ENCODE measurements at regions not wholly inside any gene's neighbourhood (a gene's known extent, or its start where the extent isn't known, plus 50 kb on each side); places are given as distances from the start of the nearest gene placed in this dataset.
"Not testable (repeated sequence)": the region's sequence is repeated elsewhere in the genome, so short reads cannot be mapped to it uniquely, and the experiment has no call there.

- peak in 1 of 2 experiments; percentile 26 for DNase-seq
Measured at GRCh38 chr5:56412601-56413379, 179.7 kb upstream of the ANKRD55 start.

- no peak for DNase-seq
Measured at GRCh38 chr5:56410696-56411095, 177.6 kb upstream of the ANKRD55 start.

- DNase-seq, result no peak
Measured at GRCh38 chr5:56409331-56410190, 176.4 kb upstream of the ANKRD55 start.

- DNase-seq, result no peak
Measured at GRCh38 chr5:56406838-56407237, 173.7 kb upstream of the ANKRD55 start.

GRCh38 chr5:56406221-56406620 lies 173.1 kb upstream of the ANKRD55 start:
- DNase-seq, result no peak

- no peak for DNase-seq
Measured at GRCh38 chr5:56405116-56405908, 172.2 kb upstream of the ANKRD55 start.

- DNase-seq, result no peak
Measured at GRCh38 chr5:56402266-56403220, 169.4 kb upstream of the ANKRD55 start.

- not testable (repeated sequence) for DNase-seq
Measured at GRCh38 chr5:56397796-56398195, 164.7 kb upstream of the ANKRD55 start.

GRCh38 chr5:56396634-56397033 lies 163.5 kb upstream of the ANKRD55 start:
- DNase-seq, result no peak

GRCh38 chr5:56389261-56389660 lies 156.1 kb upstream of the ANKRD55 start:
- DNase-seq, result no peak

- DNase-seq, result no peak
Measured at GRCh38 chr5:56388229-56388985, 155.3 kb upstream of the ANKRD55 start.

- no peak for DNase-seq
Measured at GRCh38 chr5:56386046-56386445, 152.9 kb upstream of the ANKRD55 start.

- DNase-seq, result no peak
Measured at GRCh38 chr5:56384186-56384585, 151.1 kb upstream of the ANKRD55 start.

GRCh38 chr5:56383761-56384160 lies 150.6 kb upstream of the ANKRD55 start:
- DNase-seq, result no peak

GRCh38 chr5:56382896-56383295 lies 149.8 kb upstream of the ANKRD55 start:
- no peak for DNase-seq

GRCh38 chr5:56377573-56377972 lies 144.4 kb upstream of the ANKRD55 start:
- no peak for DNase-seq

GRCh38 chr5:56376128-56376527 lies 143.0 kb upstream of the ANKRD55 start:
- no peak for DNase-seq

- DNase-seq, result no peak
Measured at GRCh38 chr5:56375011-56375410, 141.9 kb upstream of the ANKRD55 start.

- not testable (repeated sequence) for DNase-seq
Measured at GRCh38 chr5:56372491-56372890, 139.4 kb upstream of the ANKRD55 start.

GRCh38 chr5:56369361-56369811 lies 136.3 kb upstream of the ANKRD55 start:
- DNase-seq, result no peak

GRCh38 chr5:56367748-56368147 lies 134.6 kb upstream of the ANKRD55 start:
- DNase-seq, result no peak
